ENCODE measurements at regions not wholly inside any gene's neighbourhood (a gene's known extent, or its start where the extent isn't known, plus 50 kb on each side); places are given as distances from the start of the nearest gene placed in this dataset.
"Not testable (repeated sequence)": the region's sequence is repeated elsewhere in the genome, so short reads cannot be mapped to it uniquely, and the experiment has no call there.

- DNase-seq (ENCODE audit: low read depth in 1 of 2, low spot score in 1 of 2): no peak
These were observed 144.2 kb downstream of the HLX start for GRCh38 chr1:221023482-221023881.

- DNase-seq (ENCODE audit: low read depth in 1 of 2, low spot score in 1 of 2): no peak
These were observed 146.3 kb downstream of the HLX start for GRCh38 chr1:221025501-221025900.

- no peak for DNase-seq (ENCODE audit: low read depth in 1 of 2, low spot score in 1 of 2)
These were observed 146.7 kb downstream of the HLX start for GRCh38 chr1:221025956-221026355.

GRCh38 chr1:221029981-221030649 lies 150.9 kb downstream of the HLX start:
- DNase-seq (ENCODE audit: low read depth in 1 of 2, low spot score in 1 of 2): no peak

GRCh38 chr1:221030990-221031389 lies 151.7 kb downstream of the HLX start:
- DNase-seq (ENCODE audit: low read depth in 1 of 2, low spot score in 1 of 2): no peak

GRCh38 chr1:221031458-221032203 lies 152.4 kb downstream of the HLX start:
- no peak for DNase-seq (ENCODE audit: low read depth in 1 of 2, low spot score in 1 of 2)

- DNase-seq (ENCODE audit: low read depth in 1 of 2, low spot score in 1 of 2): no peak
These were observed 153.0 kb downstream of the HLX start for GRCh38 chr1:221032204-221032585.

- no peak for DNase-seq (ENCODE audit: low read depth in 1 of 2, low spot score in 1 of 2)
These were observed 153.5 kb downstream of the HLX start for GRCh38 chr1:221032637-221033280.

GRCh38 chr1:221035662-221036153 lies 156.5 kb downstream of the HLX start:
- DNase-seq (ENCODE audit: low read depth in 1 of 2, low spot score in 1 of 2): no peak

- no peak for DNase-seq (ENCODE audit: low read depth in 1 of 2, low spot score in 1 of 2)
These were observed 160.4 kb downstream of the HLX start for GRCh38 chr1:221039616-221040015.

GRCh38 chr1:221040101-221040500 lies 160.9 kb downstream of the HLX start:
- no peak for DNase-seq (ENCODE audit: low read depth in 1 of 2, low spot score in 1 of 2)

- no peak for DNase-seq (ENCODE audit: low read depth in 1 of 2, low spot score in 1 of 2)
These were observed 161.5 kb downstream of the HLX start for GRCh38 chr1:221040691-221041285.

- DNase-seq (ENCODE audit: low read depth in 1 of 2, low spot score in 1 of 2): no peak
These were observed 165.3 kb downstream of the HLX start for GRCh38 chr1:221044538-221044937.

GRCh38 chr1:221045151-221045550 lies 165.9 kb downstream of the HLX start:
- DNase-seq (ENCODE audit: low read depth in 1 of 2, low spot score in 1 of 2): no peak

GRCh38 chr1:221045842-221046831 lies 166.9 kb downstream of the HLX start:
- DNase-seq (ENCODE audit: low read depth in 1 of 2, low spot score in 1 of 2): no peak

- not testable (repeated sequence) for DNase-seq (ENCODE audit: low read depth in 1 of 2, low spot score in 1 of 2)
These were observed 172.1 kb downstream of the HLX start for GRCh38 chr1:221051391-221051790.

- no peak for DNase-seq (ENCODE audit: low read depth in 1 of 2, low spot score in 1 of 2)
These were observed 174.6 kb downstream of the HLX start for GRCh38 chr1:221053889-221054288.

GRCh38 chr1:221059506-221059905 lies 180.3 kb downstream of the HLX start:
- DNase-seq (ENCODE audit: low read depth in 1 of 2, low spot score in 1 of 2): no peak

GRCh38 chr1:221063651-221064050 lies 184.4 kb downstream of the HLX start:
- no peak for DNase-seq (ENCODE audit: low read depth in 1 of 2, low spot score in 1 of 2)

- no peak for DNase-seq (ENCODE audit: low read depth in 1 of 2, low spot score in 1 of 2)
These were observed 187.2 kb downstream of the HLX start for GRCh38 chr1:221066351-221067001.

Measured in activated T-helper 1 cell treated with anti-CD3 and anti-CD28 coated beads, Interleukin-2, amount 50 U/mL, for 16 hours (primary cell).